Coronary artery (tissue), 2 donors: ENCODE measurements at regions not wholly inside any gene's neighbourhood (a gene's known extent, or its start where the extent isn't known, plus 50 kb on each side); places are given as distances from the start of the nearest gene placed in this dataset.

Source experiments
- DNase-seq: peaks from one replicate; pipeline ENCODE4 v3.0.0-alpha.2; 2017; ENCODE audit warnings: low spot score
- H3K27ac ChIP-seq, 2 donors: fragments of 200-600 bp; sonication (generic); one replicate each; pipeline ENCODE4 v1.5.1; 2016 to 2019
- H3K4me3 ChIP-seq: fragments of 200-600 bp; sonication (generic); 2 replicates; pipeline ENCODE4 v1.5.1; 2016; ENCODE audit warnings: mild to moderate bottlenecking, moderate library complexity
- TF ChIP-seq, protein P1 (sequence below): fragments of 200-600 bp; sonication (generic); IDR thresholded peaks from one replicate; pipeline ENCODE4 v1.5.1; 2019; ENCODE audit warnings: antibody characterized with exemption

DNA sequence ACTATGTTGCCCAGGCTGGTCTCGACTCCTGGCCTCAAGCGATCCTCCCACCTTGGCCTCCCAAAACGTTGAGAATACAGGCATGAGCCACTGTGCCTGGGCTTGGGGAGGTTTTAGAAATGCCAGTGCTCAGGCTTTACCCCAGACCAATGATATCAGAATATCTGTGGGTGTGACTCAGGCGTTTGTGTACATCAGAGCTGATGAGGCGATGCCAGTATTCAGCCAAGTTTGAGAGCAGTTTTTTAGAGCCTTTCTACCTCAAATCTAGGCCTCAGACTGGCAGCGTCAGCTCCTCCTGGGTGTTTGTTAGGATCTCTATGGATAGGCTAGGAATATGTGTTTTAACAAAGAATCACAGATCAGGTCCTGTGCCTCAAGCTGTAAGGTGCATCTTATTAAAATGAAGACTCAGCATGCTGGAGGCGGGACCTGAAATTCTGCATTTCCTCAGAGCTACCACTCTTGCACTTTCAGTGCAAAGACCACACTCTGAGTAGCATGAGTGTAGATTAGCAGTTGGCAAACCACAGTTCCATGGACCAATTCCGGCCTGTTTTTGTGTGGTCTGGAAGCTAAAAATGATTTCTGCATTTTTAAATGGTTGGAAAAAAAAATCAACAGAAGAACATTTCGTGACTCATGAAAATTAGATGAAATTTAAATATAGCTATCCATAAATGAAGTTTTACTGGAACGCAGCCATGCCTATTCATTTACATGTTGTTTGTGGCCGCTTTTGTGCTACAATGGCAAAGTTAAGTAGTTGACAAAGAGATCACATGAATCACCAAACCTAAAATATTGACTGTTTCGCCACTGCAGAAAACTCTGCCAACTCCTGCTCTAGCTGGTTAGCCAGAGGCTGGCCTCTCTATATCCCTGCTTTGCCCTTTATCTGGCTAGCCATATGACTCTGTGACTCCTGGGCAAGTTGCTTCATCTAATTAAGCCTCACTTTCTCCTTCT, 92.2 kb downstream of the KLF4 start:
- TF ChIP-seq, protein P1, sequence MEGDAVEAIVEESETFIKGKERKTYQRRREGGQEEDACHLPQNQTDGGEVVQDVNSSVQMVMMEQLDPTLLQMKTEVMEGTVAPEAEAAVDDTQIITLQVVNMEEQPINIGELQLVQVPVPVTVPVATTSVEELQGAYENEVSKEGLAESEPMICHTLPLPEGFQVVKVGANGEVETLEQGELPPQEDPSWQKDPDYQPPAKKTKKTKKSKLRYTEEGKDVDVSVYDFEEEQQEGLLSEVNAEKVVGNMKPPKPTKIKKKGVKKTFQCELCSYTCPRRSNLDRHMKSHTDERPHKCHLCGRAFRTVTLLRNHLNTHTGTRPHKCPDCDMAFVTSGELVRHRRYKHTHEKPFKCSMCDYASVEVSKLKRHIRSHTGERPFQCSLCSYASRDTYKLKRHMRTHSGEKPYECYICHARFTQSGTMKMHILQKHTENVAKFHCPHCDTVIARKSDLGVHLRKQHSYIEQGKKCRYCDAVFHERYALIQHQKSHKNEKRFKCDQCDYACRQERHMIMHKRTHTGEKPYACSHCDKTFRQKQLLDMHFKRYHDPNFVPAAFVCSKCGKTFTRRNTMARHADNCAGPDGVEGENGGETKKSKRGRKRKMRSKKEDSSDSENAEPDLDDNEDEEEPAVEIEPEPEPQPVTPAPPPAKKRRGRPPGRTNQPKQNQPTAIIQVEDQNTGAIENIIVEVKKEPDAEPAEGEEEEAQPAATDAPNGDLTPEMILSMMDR = no peak
- Histone ChIP-seq H3K27ac (no peak overlapping the region), H3K4me3 (no peak overlapping the region)
- no peak for DNase-seq

DNA sequence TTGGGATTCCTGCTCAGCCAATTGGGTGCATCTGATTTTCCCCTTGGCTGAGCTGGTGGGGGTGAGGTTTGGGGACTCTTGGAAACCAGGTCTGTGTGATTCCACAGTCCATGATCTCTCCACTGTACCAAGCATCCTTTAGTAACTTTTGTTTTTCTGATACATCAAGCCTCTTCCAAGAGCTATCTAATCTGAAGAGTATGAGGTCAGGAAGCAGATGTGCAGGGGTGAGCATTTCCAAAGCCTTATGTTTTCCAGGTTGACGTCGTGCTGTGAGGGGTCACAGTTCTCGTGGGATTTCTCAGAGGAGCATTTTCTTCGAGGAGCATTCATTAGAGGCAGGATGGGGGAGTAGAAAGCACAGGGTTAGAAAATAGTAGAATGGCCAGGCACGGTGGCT, 95.3 kb downstream of the KLF4 start:
- Histone ChIP-seq H3K4me3 (no peak overlapping the region), H3K27ac (no peak overlapping the region)
- DNase-seq = no peak
- TF ChIP-seq, protein P1 = no peak

DNA sequence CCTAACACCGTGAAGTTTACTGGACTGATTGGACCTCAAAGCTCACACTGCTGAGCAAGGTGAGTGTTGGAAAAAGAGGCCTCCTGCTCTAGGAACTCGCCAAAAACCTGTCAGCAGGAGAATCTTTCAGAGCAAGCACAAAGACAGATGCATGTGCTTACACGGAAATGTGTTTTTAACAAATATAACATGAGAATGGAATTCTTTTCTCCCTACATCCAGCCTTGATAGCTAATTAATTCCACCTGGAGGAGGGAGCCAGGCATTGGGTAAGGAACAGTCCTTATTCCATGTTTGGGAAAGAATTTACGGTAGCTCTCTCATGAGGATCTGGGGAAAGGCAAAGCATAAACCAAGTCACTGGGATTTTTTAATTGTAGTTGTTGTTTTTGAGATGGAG, 98.8 kb downstream of the KLF4 start:
- no peak for DNase-seq
- H3K4me3 ChIP-seq = no peak overlapping the region
- TF ChIP-seq, protein P1 = no peak
- no peak overlapping the region for H3K27ac ChIP-seq

DNA sequence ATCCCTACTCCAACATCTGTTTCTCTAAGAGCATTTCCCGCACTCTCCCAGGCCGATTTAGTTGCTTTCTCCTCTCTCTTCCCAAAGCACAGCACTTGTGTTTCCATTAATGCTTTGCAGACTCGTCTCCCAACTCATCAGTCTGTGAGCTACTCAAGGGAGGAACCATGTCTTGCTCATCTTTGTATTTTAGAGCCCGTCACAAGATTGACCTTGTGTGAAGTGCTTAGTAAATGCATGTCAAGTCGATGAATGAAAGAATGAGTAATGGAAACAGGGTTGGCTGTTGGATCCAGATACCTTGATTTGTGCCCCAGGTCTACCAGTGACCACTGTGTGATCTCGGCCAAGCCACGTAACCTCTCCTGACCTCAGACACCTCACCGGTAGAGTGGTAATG, 99.3 kb downstream of the KLF4 start:
- peak overlapping the region in 1 of 2 donors; percentile 11 for H3K27ac ChIP-seq
- TF ChIP-seq, protein P1 = no peak
- DNase-seq = no peak
- H3K4me3 ChIP-seq = no peak overlapping the region

DNA sequence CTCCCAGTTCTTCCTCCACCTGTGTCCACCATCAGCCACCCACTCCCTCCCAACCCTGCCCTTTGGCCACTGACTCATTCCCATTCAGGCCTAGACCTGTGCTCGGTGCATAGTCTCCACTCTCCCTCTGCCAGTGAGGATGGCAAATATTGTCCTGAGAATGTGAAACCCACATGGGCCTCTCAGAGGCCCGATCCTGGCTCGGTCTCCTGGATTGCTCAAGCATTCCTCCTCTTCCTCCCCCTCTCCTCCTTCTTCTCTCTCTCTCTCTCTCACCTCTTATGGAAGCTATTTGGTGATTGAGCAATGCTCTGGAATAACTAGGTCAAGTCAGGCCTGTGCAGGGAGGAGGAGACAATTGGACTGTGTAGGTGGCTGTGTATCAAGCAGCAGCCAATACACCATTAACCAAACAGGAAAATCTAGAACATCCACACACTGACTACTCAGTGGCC, 99.9 kb downstream of the KLF4 start:
- Histone ChIP-seq H3K27ac (peak overlapping the region in 1 of 2 donors; percentile 49), H3K4me3 (no peak overlapping the region)
- TF ChIP-seq, protein P1 = no peak
- no peak for DNase-seq

DNA sequence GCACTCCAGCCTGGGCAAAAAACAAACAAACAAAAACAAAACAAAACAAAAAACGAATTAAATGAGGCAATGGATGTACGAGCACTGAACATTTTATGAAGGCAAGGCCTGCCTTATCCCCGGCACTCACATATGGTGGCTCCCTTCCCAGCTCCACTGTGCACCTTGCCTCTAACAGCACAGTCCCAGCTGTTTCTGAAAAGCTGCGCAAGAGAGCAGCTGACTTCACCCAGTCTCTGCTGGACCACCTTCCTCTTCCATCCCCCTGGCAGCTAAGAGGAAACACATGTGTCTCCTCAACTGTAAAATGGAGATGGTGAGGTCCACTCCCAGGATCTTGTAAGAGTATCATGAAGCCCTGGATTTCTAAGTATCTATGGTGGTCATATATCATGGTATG, 100.7 kb downstream of the KLF4 start:
- Histone ChIP-seq H3K4me3 (no peak overlapping the region), H3K27ac (no peak overlapping the region)
- TF ChIP-seq, protein P1 = no peak
- no peak for DNase-seq

DNA sequence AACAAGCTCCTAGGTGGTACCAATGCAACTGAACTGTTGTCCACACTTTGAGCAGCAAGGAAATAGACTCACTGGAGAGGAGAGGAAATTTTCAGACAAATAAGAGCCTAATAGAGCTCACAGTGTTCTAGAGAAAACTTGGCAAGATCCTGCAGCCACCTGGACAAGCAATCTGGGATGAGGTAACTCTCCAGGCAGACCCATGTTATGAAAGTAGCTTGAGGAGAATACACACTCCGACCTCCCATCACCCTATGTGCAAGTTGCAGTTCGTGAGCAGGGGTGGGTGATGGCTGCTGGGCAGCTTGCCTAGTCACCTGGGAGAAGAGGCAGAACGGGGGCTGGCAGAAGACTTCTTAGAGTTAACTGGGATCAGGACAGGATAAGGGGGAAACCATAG, 102.2 kb downstream of the KLF4 start:
- no peak overlapping the region for H3K27ac ChIP-seq
- H3K4me3 ChIP-seq = no peak overlapping the region
- TF ChIP-seq, protein P1 = no peak
- DNase-seq = no peak
